MV-4-11 (cell line): ENCODE measurements at regions not wholly inside any gene's neighbourhood (a gene's known extent, or its start where the extent isn't known, plus 50 kb on each side); places are given as distances from the start of the nearest gene placed in this dataset.
"Not testable (repeated sequence)": the region's sequence is repeated elsewhere in the genome, so short reads cannot be mapped to it uniquely, and the experiment has no call there.

Experiments
- DNase-seq: peaks from one replicate; lab custom pipeline; 2025; lab: John Stamatoyannopoulos, UW

DNA sequence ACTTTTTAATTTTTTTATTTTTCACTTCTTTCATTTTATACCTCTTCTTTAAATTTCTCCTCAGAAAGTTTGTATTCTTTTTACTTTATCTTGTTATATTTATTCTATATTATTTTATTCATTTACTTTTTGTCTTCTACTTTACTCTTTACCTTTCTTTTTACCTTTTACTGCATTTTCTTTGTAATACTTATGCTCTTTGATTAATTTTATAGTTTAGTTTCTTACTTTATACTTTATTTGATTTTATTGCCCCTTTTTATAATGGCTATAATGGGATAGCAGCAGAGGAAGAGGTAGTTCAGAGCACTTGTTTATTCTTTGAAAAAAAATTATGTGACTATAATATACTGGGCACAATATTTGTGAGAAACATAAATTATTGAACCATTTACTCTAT is 542.6 kb upstream of the SPRY2 start:
- DNase-seq, result no peak

DNA sequence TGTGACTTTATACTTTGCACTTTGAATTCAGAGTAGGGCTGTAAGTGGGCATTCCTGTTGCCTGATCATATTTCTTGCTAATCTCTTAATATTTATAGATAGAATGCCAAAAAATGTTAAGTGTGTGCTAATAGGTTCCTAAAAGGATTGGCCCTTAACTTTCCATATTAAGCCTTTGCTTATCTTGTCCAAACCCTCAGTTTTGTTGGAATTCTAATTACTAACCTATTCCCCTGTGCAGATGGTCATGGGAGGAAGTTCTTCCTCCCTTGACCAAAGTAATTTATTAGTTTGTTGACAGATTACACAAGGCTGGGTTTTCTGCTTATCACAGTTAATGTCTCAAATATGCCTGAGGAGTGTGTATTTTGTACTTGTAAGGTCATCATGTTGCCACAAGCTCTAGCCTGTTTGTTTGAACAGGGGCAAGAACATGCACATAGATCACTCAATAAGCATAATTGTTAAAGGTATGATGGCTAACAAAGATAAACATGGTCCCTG is 541.1 kb upstream of the SPRY2 start:
- peak; percentile 34 for DNase-seq

DNA sequence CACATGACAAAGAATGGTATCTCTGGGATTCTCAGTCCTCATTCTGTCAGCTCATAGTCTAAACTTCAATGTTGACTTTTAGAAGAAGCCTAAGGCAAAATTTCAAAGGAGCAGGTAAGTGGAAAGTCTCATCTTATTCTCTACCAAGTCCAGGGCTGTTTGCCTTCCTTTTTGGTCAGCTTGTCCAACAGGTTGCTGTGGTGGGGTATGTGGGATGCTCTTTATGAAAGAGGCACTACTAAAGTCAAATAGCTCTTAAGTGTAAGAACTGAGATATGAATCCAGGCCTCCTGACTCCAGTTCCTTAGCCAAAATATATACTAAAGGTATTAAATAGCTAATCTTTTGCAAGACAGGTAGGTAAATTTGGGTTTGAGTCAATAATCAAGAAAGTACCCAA is 540.6 kb upstream of the SPRY2 start:
- DNase-seq, result no peak

DNA sequence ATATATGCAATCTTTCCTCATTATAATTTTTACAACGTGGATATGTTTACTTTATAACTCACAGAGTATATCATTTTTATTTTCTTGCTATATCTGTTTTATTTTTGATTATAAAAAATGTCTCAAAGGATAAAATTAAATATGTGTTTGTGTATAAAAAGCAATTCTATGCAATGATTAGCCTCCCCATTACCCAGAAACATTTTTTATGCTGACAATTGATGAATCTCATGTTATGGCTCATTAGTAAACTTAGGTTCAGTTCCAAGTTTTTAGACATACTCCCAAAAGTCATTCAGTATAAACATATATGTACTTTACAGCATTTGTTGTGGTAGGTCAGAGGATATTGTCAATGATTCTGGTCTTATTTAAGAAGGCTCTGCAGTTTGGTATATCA is 540.1 kb upstream of the SPRY2 start:
- no peak for DNase-seq

DNA sequence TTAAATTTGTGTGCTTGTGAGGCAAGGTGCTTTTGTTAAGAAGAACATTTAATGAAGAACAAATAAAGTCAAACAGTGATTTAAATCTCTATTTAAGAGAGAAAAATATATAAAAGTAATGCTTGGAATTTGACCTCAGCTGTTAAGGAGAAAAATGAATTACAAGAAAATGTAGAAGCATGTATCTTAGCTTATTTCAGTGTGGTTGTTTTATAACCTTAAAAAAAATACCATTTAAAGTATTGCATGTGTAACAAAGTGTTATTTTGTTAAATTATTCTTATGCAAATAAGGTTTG is 537.0 kb upstream of the SPRY2 start:
- no peak for DNase-seq

DNA sequence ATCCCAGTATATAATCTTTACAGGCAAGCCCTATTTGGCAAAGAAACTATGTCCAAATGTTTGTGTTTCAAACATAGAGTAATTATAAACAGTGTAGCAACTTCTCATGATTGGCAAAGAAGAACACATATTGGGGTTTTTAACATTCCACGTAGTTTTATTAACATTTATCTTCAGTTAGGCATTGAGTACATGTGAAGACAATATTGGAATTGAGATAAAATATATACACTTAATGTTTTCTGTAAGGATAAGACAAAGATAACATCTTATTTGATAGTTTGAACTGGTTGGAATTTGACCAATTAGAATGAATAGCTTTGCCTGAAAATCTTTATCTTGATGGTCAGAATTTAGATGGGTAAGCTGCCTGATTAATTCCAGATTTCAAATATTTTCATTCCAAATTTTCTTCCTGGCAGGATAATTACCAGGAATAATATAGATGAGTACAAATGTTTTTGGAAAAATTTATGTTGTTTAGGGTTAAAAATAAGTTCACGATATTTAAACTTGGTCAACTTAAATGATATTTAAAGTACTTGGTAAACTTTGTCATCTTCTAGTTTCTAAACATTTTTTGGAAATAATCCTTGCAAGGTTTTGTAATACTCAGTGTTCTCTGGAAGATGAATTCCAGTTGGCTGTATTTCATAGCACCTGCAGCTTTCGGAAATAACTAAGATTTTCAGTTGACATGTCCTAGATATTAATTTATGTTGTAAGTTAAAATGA is 536.5 kb upstream of the SPRY2 start:
- no peak for DNase-seq

DNA sequence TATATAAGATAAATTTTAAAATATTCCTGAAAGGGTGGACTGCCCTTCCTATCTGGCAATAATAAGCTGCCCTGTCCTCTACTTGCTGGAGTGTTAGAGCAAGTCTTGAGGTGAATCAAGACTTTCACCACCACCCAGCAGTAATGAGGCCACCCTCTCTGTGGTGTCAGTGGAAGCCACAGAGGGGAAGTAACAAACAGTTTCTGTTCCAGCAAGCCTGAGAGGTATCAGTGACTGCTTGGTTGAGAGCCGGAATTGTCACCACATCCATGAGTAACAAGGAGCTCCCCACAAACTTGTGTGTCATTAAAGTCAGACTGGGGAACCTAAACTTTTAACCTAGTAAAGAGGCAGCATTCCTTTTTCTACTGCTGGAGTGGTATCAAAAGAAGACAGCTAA is 532.7 kb upstream of the SPRY2 start:
- DNase-seq, result peak; percentile 98

DNA sequence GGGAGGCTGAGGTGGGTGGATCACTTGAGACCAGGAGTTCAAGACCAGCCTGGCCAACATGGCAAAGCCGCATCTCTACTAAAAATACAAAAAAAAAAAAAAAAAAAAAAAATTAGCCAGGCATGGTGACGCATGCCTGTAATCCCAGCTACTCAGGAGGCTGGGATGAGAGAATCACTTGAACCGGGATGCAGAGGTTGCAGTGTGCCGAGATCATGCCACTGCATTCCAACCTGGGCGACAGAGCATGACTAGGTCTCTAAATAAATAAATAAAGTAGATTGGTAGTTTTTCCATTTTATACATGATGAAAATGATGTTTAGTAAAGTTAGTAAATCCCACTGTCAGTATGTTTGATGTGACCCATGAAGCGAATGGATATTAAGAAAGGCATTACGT is 531.0 kb upstream of the SPRY2 start:
- not testable (repeated sequence) for DNase-seq

DNA sequence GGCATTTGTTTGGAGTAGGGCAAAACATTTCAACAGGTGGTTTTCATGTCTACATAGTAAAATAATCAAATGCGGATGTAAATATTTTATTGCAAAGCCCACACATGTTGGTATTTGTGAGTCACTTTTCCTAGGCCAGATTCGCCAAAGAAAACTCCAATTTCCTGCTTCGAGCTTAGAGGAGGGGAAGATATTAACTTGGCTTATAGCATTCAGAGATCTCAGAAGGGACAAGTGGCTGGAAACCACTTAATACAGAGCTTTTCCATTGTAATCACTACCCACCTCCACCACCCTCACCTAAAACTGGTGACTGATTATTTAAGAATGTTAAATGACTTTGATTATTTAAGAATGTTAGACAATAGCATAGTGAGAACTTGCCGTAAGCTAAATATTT is 530.6 kb upstream of the SPRY2 start:
- DNase-seq, result no peak

DNA sequence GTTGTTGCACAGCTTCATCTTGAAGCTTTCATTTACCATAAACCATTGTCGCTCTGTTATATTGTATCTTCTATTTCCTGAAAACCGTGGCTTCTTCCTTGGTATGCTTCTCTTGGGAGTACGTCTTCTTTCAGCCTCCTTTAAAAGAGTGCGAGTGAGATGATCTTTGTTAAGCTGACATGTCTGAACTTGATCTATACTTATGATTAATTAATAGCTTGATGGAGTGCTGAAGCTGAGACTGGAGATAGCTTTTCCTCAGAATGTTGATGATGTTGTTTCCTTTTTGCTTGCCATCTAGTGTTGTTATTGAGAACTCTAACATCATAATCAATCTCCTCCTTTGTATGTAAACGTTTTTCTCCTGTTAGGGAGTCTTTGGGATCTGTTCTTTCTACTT is 529.3 kb upstream of the SPRY2 start:
- DNase-seq, result no peak

DNA sequence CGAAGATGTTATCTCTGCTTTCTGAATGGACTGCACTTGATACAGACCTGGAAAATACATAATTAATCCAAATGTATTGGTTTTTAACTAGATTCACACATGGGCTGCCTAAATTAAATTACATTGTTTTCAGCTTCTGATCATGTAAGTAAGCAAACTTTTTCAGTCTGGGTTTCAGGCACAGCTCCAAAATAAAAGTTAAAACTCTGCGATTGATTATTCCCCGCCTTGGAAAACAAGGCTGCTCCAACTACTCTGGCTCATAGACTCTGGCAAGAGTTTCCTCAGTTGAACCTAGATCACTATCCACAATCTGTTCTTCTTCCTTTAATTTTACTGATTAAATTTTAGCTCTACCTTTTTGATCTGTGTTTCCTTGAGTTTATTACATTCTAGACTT is 526.0 kb upstream of the SPRY2 start:
- DNase-seq, result no peak

DNA sequence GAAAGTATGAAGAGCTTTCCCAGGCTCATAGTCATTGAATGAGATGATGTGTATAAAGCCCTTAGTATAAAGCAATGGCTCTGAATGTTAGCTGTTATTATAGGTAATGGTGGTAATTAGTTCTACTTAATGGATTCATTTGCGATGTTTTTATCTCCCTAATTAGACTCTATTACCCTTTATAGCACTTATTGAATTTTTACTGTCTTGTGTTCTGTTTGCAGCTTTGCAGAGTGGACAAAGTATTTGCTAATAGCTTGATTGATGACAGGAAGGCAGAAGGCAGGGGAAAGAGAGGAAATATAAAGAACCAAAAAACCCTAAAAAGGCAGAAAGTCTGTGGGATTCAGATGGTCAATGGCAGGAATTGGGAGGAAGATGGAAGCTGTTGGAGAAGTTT is 524.4 kb upstream of the SPRY2 start:
- no peak for DNase-seq

DNA sequence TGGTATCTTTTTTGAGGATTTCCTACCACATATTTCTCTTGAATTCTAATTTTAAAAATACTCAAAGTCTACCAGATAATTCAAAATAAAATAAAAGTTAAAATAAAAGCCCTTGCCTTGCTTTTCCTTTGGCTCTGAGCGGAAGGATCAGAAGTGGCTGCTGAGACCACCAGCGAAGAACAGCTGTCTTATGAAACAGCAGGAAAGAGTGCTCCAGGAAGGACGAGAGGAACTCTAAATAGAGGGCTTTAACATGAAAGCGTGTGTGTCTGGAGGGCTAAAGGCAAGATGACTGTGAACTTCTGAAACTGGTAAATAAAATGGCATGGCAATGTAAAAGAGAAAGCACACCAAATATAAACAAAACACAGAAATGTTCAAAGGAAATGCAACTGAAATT is 521.5 kb upstream of the SPRY2 start:
- no peak for DNase-seq

DNA sequence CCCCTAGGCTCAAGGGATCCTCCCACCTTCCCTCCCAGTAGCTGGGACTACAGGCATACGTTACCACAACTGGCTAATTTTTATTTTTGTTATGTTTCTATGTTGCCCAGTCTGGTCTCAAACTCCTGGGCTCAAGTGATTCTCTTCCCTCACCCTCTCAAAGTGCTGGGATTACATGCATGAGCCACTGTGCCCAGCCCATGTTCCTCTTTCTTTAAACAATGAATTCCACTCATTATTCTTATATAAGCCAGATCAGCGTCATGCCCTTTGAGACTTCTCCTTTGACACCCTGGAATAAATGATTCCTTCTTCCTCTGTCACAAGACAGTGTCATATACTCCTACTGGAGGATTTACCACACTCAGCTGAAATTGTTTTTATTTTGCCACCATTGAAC is 519.9 kb upstream of the SPRY2 start:
- no peak for DNase-seq

DNA sequence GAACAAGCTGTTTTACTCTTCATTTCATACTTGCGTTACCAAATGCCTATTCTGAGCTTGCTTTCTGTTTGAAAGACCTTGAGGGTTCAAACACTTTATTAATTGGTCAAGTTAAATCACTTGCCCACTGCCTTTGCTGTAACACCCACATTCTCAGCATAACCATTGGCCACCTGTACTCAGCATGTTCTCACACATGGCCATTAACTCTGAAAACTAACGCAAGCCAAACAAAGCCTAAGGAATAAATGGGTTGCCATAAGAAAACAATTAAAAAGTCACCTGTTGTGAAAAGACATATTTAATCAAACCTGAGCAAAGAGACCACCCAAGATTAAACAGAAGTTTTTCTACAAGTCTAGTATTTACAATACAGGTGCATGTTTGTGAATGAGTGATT is 517.2 kb upstream of the SPRY2 start:
- no peak for DNase-seq

DNA sequence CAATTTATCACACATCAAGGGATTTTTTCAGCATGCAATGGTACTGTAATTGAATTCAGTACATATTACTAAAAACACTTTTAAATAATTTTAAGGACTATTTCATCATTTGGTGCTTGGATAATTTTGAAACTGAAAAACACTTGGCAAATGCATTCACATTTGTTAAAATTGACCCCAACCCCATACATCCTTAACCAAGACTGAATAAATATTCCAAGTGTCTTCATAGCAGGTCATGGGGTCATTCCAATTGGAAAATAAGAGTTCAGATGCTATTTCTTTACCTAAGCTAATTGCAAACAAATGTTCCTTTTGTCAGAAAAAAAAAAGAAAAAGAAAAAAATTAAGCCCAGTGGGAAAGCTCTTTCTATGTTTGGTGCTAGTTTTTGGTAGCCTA is 516.4 kb upstream of the SPRY2 start:
- DNase-seq, result no peak

DNA sequence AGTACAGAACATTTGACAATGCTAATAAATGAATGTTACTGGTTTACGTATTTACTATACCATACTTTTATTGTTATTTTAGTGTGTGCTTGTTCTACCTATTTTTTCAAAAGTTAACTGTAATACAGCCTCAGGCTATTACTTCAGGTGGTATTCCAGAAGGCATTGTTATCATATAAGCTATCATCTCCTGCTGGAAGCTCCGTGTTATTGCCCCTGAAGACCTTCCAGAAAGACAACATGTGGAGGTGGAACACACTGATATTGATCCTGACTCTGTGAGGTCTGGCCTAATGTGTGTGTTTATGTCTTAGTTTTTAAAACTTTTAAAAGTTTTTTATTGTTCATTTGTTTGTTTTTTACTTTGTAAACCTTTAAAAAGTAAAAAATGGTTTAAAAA is 509.8 kb upstream of the SPRY2 start:
- DNase-seq, result no peak

DNA sequence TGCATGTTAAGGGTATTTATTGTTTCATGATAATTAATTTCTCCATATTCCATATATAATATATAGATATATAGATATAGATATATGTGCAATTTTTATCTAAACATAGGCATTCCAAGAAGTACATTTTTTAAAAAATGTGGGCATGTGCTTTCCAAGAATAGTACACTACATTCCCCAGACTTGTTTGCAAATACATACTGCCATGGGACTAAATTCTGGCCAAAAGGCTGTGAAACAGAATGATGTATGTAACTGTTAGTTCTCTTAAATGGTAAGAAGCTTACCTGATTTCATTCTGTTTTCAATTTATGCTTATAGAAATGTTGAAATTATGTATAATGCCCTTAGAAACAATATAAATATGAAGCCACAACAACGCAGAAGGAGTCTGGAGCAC is 503.2 kb upstream of the SPRY2 start:
- no peak for DNase-seq

DNA sequence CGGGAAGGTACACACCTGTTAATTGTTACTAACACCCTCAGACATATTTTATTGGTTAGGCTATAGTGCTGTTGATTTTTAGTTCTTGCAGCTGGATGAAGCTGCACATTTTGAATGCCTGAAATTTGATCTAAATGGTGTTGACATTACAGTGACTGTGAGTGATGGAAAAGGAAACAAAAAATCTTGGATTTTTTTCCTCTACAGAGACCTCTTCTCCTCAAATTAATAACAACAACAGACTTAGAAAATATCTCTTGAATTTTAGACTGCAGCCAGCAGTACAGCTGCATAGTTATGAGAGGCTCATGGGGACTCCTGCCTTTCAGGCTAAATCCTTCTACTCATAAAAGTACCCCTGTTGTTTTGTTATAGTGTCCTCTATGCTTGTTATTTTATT is 500.5 kb upstream of the SPRY2 start:
- DNase-seq, result no peak

DNA sequence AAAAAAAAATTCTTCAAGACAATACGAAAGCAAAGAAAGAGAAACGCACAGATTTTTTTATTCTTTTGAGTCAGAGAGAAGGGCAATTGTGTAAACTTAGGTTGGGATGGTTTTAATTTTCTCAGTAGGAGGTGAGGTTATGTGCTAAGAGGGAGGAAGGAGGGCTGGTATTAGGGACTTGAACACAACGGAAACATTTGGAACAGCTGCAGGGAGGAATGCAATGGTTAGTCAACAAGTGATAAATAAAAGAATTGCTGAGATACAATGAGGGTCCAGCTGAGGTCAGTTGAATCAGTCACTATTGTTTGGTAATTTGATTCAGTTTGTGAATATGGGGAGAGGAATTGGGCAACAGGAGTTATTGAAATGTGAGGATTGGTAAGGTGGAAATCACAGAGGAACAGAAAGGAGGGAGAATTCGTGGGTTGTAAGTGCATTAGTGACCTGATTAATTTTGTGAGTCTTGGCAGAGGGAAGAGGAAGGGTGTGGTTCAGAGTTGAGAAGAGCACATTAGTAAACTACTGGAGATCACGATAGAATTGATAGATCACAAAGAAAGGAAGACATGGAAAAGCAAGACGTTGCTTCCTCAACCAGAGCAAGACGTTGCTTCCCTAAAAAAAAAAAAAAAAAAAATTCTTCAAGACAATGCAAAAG is 499.5 kb upstream of the SPRY2 start:
- no peak for DNase-seq

DNA sequence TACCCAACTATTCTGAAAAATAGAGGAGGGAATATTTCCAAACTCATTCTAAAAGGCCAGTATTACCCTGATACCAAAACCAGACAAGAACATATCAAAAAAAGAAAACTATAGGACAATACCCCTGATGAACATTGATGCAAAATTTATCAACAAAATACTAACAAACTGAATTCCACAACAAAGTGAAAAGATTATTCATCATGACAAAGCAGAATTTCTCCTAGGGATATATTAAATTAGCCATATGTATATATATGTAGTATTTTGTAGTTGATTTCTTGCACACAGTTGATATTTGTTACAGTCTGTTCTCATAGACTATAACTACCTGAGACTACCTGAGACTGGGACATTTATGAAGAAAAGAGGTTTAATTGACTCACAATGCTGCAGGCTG is 495.0 kb upstream of the SPRY2 start:
- no peak for DNase-seq

DNA sequence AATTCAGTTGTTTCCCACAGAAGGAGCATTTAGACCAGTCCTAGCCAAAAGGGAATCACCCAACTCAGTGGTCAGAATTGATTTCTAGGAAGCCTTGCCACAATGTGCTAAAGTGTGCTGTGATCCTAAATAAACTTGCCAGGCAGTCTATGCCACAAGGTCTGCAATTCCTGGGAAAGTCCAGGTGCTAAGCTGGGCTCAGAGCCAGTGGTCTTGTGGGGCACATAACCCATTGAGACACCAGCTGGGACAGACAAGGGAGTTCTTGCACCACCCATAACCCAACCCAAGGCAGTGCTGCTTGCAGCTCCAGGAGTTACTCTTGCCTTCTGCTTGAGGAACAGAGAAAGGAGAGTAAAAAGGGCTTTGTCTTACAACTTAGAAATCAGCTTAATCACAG is 489.5 kb upstream of the SPRY2 start:
- no peak for DNase-seq

DNA sequence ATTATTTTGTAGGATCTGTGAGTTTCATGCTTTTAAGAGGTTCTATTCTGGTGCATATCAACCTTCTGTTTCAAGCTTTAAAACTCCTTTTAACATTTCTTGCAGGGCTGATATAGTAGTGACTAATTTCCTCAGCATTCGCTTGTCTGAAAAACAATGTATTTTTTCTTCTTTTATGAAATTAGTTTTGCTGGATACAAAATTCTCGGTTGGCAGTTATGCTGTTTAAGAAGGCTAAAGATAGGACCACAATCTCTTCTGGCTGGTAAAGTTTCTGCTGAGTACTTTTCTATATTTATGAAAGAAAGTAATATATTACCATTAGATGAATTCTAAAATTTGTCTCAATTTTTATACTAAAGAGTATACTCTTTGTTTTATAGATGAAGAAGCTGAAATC is 487.8 kb upstream of the SPRY2 start:
- DNase-seq, result no peak

DNA sequence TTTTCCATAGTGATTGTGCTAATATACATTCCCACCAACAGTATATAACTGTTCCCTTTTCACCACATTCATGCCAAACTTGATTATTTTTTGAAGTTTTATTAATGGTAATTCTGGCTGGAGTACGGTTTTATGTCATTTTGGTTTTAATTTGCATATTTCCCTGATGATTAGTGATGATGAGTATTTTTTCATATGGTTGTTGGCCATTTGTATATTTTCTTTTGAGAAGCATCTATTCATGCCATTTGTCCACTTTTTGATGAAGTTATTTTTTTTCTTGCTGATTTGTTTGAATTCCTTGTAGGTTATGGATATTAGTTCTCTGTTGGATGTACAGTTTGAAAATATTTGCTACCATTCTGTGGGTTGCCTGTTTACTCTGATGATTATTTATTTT is 484.4 kb upstream of the SPRY2 start:
- DNase-seq, result no peak
